Peyer's patch (tissue), 4 donors: ENCODE measurements at regions not wholly inside any gene's neighbourhood (a gene's known extent, or its start where the extent isn't known, plus 50 kb on each side); places are given as distances from the start of the nearest gene placed in this dataset.

Source experiments
- POLR2A ChIP-seq, 2 donors: fragments of 450-650 bp; IDR thresholded peaks; one replicate each; pipeline ENCODE4 v1.5.1; 2017; ENCODE audit warnings: antibody characterized with exemption in 2 of 2, mild to moderate bottlenecking in 2 of 2, moderate library complexity in 2 of 2
- TF ChIP-seq, protein P1 (sequence below), 6 experiments: fragments of 450-650 bp in 4 of 6; fragments of 200-600 bp in 2 of 6; sonication (generic) in 1 of 6; IDR thresholded peaks; one replicate each; pipeline ENCODE4 v1.5.1; 2017 to 2019; ENCODE audit warnings: antibody characterized with exemption in 6 of 6, mild to moderate bottlenecking in 3 of 6, moderate library complexity in 1 of 6

DNA sequence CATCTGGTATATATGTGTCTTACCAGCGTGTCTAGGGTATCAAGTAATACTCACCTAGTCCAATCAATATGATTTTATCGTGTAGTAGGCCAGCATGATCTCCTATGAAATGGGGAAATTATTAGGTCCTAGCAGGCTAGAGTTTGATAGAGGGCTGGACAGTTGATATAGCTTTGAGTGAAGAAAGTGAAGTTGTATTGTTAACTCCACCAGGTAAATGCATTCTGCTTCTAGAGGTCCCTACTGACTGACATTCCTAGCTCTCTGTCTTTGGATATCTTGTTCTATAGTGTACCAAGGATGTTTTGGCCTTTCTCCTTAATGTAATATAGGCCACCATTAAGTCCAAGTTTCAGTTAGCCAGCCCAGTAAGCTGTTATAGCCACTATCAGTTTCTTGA lies 97.4 kb downstream of the EBNA1BP2 start:
- TF ChIP-seq, protein P1, sequence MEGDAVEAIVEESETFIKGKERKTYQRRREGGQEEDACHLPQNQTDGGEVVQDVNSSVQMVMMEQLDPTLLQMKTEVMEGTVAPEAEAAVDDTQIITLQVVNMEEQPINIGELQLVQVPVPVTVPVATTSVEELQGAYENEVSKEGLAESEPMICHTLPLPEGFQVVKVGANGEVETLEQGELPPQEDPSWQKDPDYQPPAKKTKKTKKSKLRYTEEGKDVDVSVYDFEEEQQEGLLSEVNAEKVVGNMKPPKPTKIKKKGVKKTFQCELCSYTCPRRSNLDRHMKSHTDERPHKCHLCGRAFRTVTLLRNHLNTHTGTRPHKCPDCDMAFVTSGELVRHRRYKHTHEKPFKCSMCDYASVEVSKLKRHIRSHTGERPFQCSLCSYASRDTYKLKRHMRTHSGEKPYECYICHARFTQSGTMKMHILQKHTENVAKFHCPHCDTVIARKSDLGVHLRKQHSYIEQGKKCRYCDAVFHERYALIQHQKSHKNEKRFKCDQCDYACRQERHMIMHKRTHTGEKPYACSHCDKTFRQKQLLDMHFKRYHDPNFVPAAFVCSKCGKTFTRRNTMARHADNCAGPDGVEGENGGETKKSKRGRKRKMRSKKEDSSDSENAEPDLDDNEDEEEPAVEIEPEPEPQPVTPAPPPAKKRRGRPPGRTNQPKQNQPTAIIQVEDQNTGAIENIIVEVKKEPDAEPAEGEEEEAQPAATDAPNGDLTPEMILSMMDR (IDR thresholded peaks at IDR 0.05), result no peak
- TF ChIP-seq POLR2A (IDR thresholded peaks at IDR 0.05), result no peak
